Ishikawa (cell line): ENCODE measurements at regions not wholly inside any gene's neighbourhood (a gene's known extent, or its start where the extent isn't known, plus 50 kb on each side); places are given as distances from the start of the nearest gene placed in this dataset.

ENCODE experiments used
- CEBPB ChIP-seq: IDR thresholded peaks from 2 replicates; pipeline ENCODE4 v1.6.1; 2012
- CREB1 ChIP-seq: IDR thresholded peaks from 2 replicates; pipeline ENCODE4 v1.6.1; 2012; ENCODE audit warnings: low read depth
- EGR1 ChIP-seq: IDR thresholded peaks from 2 replicates; pipeline ENCODE4 v1.6.1; 2012
- EP300 ChIP-seq: IDR thresholded peaks from 2 replicates; pipeline ENCODE4 v1.6.1; 2012; ENCODE audit warnings: borderline replicate concordance
- FOXM1 ChIP-seq: IDR thresholded peaks from 2 replicates; pipeline ENCODE4 v1.6.1; 2012; ENCODE audit warnings: low read depth, borderline replicate concordance
- MAX ChIP-seq: IDR thresholded peaks from 2 replicates; pipeline ENCODE4 v1.6.1; 2012
- RAD21 ChIP-seq: IDR thresholded peaks from 2 replicates; pipeline ENCODE4 v1.6.1; 2012; ENCODE audit warnings: low read depth
- TAF1 ChIP-seq: IDR thresholded peaks from 2 replicates; pipeline ENCODE4 v1.6.1; 2012; ENCODE audit warnings: low read depth, mild to moderate bottlenecking
- TCF12 ChIP-seq: IDR thresholded peaks from 2 replicates; pipeline ENCODE4 v1.6.1; 2012; ENCODE audit warnings: low read depth
- TEAD4 ChIP-seq: IDR thresholded peaks from 2 replicates; pipeline ENCODE4 v1.6.1; 2012
- YY1 ChIP-seq: IDR thresholded peaks from 2 replicates; pipeline ENCODE4 v1.6.1; 2012; ENCODE audit warnings: low read depth
- ZBTB7A ChIP-seq: IDR thresholded peaks from 2 replicates; pipeline ENCODE4 v1.6.1; 2012; ENCODE audit warnings: low read depth
- TF ChIP-seq, protein P1 (sequence below): IDR thresholded peaks from 2 replicates; pipeline ENCODE4 v1.6.1; 2012; ENCODE audit warnings: low read depth, mild to moderate bottlenecking
- TF ChIP-seq, protein P2 (sequence below): IDR thresholded peaks from 2 replicates; pipeline ENCODE4 v1.6.1; 2012

DNA sequence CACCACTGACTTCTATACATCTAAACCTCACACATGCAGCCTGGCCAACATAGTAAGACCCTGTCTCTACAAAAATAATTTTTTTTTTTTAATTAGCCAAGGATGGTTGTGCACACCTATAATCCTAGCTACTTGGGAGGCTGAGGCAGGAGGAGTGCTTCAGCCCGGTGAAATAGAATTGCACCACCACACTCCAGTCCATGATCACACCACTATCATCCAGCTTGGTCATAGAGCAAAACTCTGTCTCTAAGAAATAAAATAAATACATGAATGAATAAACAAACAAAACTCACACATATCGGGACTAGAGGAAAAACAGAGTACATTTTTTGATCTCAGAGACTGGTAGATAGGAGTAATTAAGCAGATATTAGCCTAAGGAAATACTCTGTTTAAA, 66.6 kb upstream of the PDE5A start:
- no peak for TF ChIP-seq ZBTB7A
- TF ChIP-seq, protein P1, sequence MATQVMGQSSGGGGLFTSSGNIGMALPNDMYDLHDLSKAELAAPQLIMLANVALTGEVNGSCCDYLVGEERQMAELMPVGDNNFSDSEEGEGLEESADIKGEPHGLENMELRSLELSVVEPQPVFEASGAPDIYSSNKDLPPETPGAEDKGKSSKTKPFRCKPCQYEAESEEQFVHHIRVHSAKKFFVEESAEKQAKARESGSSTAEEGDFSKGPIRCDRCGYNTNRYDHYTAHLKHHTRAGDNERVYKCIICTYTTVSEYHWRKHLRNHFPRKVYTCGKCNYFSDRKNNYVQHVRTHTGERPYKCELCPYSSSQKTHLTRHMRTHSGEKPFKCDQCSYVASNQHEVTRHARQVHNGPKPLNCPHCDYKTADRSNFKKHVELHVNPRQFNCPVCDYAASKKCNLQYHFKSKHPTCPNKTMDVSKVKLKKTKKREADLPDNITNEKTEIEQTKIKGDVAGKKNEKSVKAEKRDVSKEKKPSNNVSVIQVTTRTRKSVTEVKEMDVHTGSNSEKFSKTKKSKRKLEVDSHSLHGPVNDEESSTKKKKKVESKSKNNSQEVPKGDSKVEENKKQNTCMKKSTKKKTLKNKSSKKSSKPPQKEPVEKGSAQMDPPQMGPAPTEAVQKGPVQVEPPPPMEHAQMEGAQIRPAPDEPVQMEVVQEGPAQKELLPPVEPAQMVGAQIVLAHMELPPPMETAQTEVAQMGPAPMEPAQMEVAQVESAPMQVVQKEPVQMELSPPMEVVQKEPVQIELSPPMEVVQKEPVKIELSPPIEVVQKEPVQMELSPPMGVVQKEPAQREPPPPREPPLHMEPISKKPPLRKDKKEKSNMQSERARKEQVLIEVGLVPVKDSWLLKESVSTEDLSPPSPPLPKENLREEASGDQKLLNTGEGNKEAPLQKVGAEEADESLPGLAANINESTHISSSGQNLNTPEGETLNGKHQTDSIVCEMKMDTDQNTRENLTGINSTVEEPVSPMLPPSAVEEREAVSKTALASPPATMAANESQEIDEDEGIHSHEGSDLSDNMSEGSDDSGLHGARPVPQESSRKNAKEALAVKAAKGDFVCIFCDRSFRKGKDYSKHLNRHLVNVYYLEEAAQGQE = no peak

DNA sequence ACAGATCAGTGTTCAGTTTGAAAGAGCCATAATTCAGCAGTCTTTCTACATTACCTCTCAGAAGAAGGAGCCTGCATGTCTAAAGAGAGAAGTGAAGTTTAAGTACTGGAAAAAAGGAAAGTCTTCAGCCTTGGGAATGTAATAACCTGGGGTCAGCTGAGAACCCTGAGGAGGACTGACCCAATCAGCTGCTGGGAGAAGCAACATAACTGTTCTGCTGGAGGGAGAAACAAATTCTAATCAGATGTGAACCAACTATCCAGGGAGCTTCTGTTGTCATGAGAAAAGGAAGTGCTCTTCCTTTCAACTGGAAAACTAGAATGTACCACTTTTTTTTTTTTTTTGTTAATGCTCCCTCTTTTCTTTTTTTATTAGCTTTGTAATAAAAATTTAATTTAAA, 64.5 kb upstream of the PDE5A start:
- TF ChIP-seq FOXM1 = no peak
- no peak for TF ChIP-seq MAX
- no peak for TF ChIP-seq TAF1
- TF ChIP-seq RAD21 = no peak
- TF ChIP-seq CREB1 = no peak
- TF ChIP-seq YY1 = no peak
- TF ChIP-seq CEBPB = no peak
- no peak for TF ChIP-seq TEAD4
- TF ChIP-seq, protein P2, sequence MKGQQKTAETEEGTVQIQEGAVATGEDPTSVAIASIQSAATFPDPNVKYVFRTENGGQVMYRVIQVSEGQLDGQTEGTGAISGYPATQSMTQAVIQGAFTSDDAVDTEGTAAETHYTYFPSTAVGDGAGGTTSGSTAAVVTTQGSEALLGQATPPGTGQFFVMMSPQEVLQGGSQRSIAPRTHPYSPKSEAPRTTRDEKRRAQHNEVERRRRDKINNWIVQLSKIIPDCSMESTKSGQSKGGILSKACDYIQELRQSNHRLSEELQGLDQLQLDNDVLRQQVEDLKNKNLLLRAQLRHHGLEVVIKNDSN = no peak
- TF ChIP-seq EP300 = no peak
- TF ChIP-seq EGR1 = no peak
- TF ChIP-seq, protein P1 = no peak

- TF ChIP-seq CREB1 (no peak), FOXM1 (no peak), TEAD4 (no peak), RAD21 (no peak), MAX (no peak), ZBTB7A (no peak)
- TF ChIP-seq, protein P1 = no peak
These were observed 63.4 kb upstream of the PDE5A start for GRCh38 chr4:119692001-119692400.

GRCh38 chr4:119690871-119691270, 62.3 kb upstream of the PDE5A start:
- TF ChIP-seq, protein P1 = no peak
- TF ChIP-seq MAX (no peak), TAF1 (no peak), EP300 (no peak), EGR1 (no peak), CEBPB (no peak), CREB1 (no peak), ZBTB7A (no peak), TCF12 (no peak), FOXM1 (no peak)
- TF ChIP-seq, protein P2 = no peak
